Memory B cell (primary cell): ENCODE measurements at regions not wholly inside any gene's neighbourhood (a gene's known extent, or its start where the extent isn't known, plus 50 kb on each side); places are given as distances from the start of the nearest gene placed in this dataset.

Experiments used
- ATAC-seq: fragments of 150-1000 bp; cut with Tn5 transposase; 2 replicates; pipeline ENCODE4 v1.10.0; 2021; ENCODE audit warnings: low read depth, mild to moderate bottlenecking, moderate library complexity
- DNase-seq, 2 donors: peaks; one replicate each; pipeline ENCODE4 v3.0.0; 2022; ENCODE audit warnings: low spot score in 2 of 2
- H3K27ac Mint-ChIP-seq: one replicate; pipeline ENCODE4 v1.8.0; 2022; ENCODE audit warnings: mild to moderate bottlenecking, moderate library complexity, mixed read lengths
- H3K27me3 Mint-ChIP-seq: one replicate; pipeline ENCODE4 v1.8.0; 2022; ENCODE audit warnings: mixed read lengths
- H3K36me3 Mint-ChIP-seq: one replicate; pipeline ENCODE4 v1.8.0; 2022; ENCODE audit warnings: mild to moderate bottlenecking, mixed read lengths
- H3K4me1 Mint-ChIP-seq: one replicate; pipeline ENCODE4 v1.8.0; 2022; ENCODE audit warnings: mixed read lengths
- H3K4me3 Mint-ChIP-seq: one replicate; pipeline ENCODE4 v1.8.0; 2022; ENCODE audit warnings: mild to moderate bottlenecking, moderate library complexity, mixed read lengths
- H3K9me3 Mint-ChIP-seq: one replicate; pipeline ENCODE4 v1.8.0; 2022; ENCODE audit warnings: mixed read lengths

GRCh38 chr2:237244178-237244577 is 158.5 kb downstream of the COPS8 start:
- Mint-ChIP-seq H3K27me3 (peaks cover 2% of the 10 kb centered on the region), H3K9me3 (peaks cover 8% of the 10 kb centered on the region), H3K27ac (no peak overlapping the region), H3K36me3 (no peaks in the 10 kb centered on the region), H3K4me3 (no peak overlapping the region), H3K4me1 (no peaks in the 10 kb centered on the region)
- DNase-seq (no peak), ATAC-seq (no peak)

GRCh38 chr2:237244976-237245646 is 159.4 kb downstream of the COPS8 start:
- no peak for ATAC-seq
- no peak overlapping the region for H3K27ac Mint-ChIP-seq
- peaks cover 2% of the 10 kb centered on the region for H3K27me3 Mint-ChIP-seq
- H3K9me3 Mint-ChIP-seq: peaks cover 8% of the 10 kb centered on the region
- DNase-seq: no peak
- H3K36me3 Mint-ChIP-seq: no peaks in the 10 kb centered on the region
- no peaks in the 10 kb centered on the region for H3K4me1 Mint-ChIP-seq
- H3K4me3 Mint-ChIP-seq: no peak overlapping the region

GRCh38 chr2:237250599-237250998 is 163.4 kb downstream of the COL6A3 start:
- no peaks in the 10 kb centered on the region for H3K36me3 Mint-ChIP-seq
- H3K4me3 Mint-ChIP-seq: no peak overlapping the region
- H3K27me3 Mint-ChIP-seq: peaks cover 4% of the 10 kb centered on the region
- ATAC-seq (no peak), DNase-seq (no peak)
- H3K9me3 Mint-ChIP-seq: peaks cover 2% of the 10 kb centered on the region
- no peak overlapping the region for H3K27ac Mint-ChIP-seq
- H3K4me1 Mint-ChIP-seq: no peaks in the 10 kb centered on the region

GRCh38 chr2:237251986-237252385 is 162.0 kb downstream of the COL6A3 start:
- Mint-ChIP-seq H3K27me3 (peaks cover 6% of the 10 kb centered on the region), H3K4me3 (no peak overlapping the region), H3K27ac (no peak overlapping the region), H3K9me3 (peaks cover 2% of the 10 kb centered on the region), H3K4me1 (no peaks in the 10 kb centered on the region), H3K36me3 (no peaks in the 10 kb centered on the region)
- no peak for DNase-seq
- no peak for ATAC-seq

GRCh38 chr2:237253046-237253702 is 160.8 kb downstream of the COL6A3 start:
- no peaks in the 10 kb centered on the region for H3K4me1 Mint-ChIP-seq
- H3K27me3 Mint-ChIP-seq: peaks cover 7% of the 10 kb centered on the region
- peaks cover 2% of the 10 kb centered on the region for H3K9me3 Mint-ChIP-seq
- ATAC-seq (no peak), DNase-seq (no peak)
- no peaks in the 10 kb centered on the region for H3K36me3 Mint-ChIP-seq
- no peak overlapping the region for H3K27ac Mint-ChIP-seq
- H3K4me3 Mint-ChIP-seq: no peak overlapping the region

GRCh38 chr2:237254369-237254861 is 159.5 kb downstream of the COL6A3 start:
- no peaks in the 10 kb centered on the region for H3K4me1 Mint-ChIP-seq
- H3K4me3 Mint-ChIP-seq: no peak overlapping the region
- H3K9me3 Mint-ChIP-seq: peaks cover 2% of the 10 kb centered on the region
- ATAC-seq (no peak), DNase-seq (no peak)
- H3K27ac Mint-ChIP-seq: no peak overlapping the region
- no peaks in the 10 kb centered on the region for H3K36me3 Mint-ChIP-seq
- H3K27me3 Mint-ChIP-seq: peaks cover 10% of the 10 kb centered on the region

- H3K9me3 Mint-ChIP-seq: peaks cover 2% of the 10 kb centered on the region
- no peaks in the 10 kb centered on the region for H3K36me3 Mint-ChIP-seq
- H3K4me3 Mint-ChIP-seq: no peak overlapping the region
- ATAC-seq (no peak), DNase-seq (no peak)
- H3K27ac Mint-ChIP-seq: no peak overlapping the region
- H3K27me3 Mint-ChIP-seq: peaks cover 10% of the 10 kb centered on the region
- no peaks in the 10 kb centered on the region for H3K4me1 Mint-ChIP-seq
Measured at GRCh38 chr2:237254911-237255578, 158.9 kb downstream of the COL6A3 start.

- DNase-seq (no peak), ATAC-seq (no peak)
- Mint-ChIP-seq H3K27ac (no peak overlapping the region), H3K36me3 (no peaks in the 10 kb centered on the region), H3K4me3 (no peak overlapping the region), H3K9me3 (peaks cover 5% of the 10 kb centered on the region), H3K4me1 (no peaks in the 10 kb centered on the region), H3K27me3 (peaks cover 9% of the 10 kb centered on the region)
Measured at GRCh38 chr2:237256887-237257286, 157.1 kb downstream of the COL6A3 start.

- peaks cover 5% of the 10 kb centered on the region for H3K9me3 Mint-ChIP-seq
- H3K4me3 Mint-ChIP-seq: no peak overlapping the region
- H3K27ac Mint-ChIP-seq: no peak overlapping the region
- peaks cover 9% of the 10 kb centered on the region for H3K27me3 Mint-ChIP-seq
- no peaks in the 10 kb centered on the region for H3K36me3 Mint-ChIP-seq
- ATAC-seq (no peak), DNase-seq (no peak)
- no peaks in the 10 kb centered on the region for H3K4me1 Mint-ChIP-seq
Measured at GRCh38 chr2:237257471-237257951, 156.5 kb downstream of the COL6A3 start.

- Mint-ChIP-seq H3K9me3 (peaks cover 5% of the 10 kb centered on the region), H3K4me1 (no peaks in the 10 kb centered on the region), H3K27ac (no peak overlapping the region), H3K27me3 (peaks cover 9% of the 10 kb centered on the region), H3K36me3 (no peaks in the 10 kb centered on the region), H3K4me3 (no peak overlapping the region)
- no peak for ATAC-seq
- no peak for DNase-seq
Measured at GRCh38 chr2:237258116-237258515, 155.8 kb downstream of the COL6A3 start.

GRCh38 chr2:237258615-237259014 is 155.3 kb downstream of the COL6A3 start:
- Mint-ChIP-seq H3K27ac (no peak overlapping the region), H3K36me3 (no peaks in the 10 kb centered on the region), H3K27me3 (peaks cover 9% of the 10 kb centered on the region), H3K4me1 (no peaks in the 10 kb centered on the region), H3K4me3 (no peak overlapping the region), H3K9me3 (peaks cover 5% of the 10 kb centered on the region)
- no peak for DNase-seq
- ATAC-seq: no peak

- peaks cover 5% of the 10 kb centered on the region for H3K9me3 Mint-ChIP-seq
- ATAC-seq (no peak), DNase-seq (no peak)
- no peaks in the 10 kb centered on the region for H3K36me3 Mint-ChIP-seq
- no peak overlapping the region for H3K4me3 Mint-ChIP-seq
- no peaks in the 10 kb centered on the region for H3K4me1 Mint-ChIP-seq
- H3K27me3 Mint-ChIP-seq: peaks cover 9% of the 10 kb centered on the region
- no peak overlapping the region for H3K27ac Mint-ChIP-seq
Measured at GRCh38 chr2:237259201-237259600, 154.8 kb downstream of the COL6A3 start.

GRCh38 chr2:237260039-237260620 is 153.8 kb downstream of the COL6A3 start:
- ATAC-seq (no peak), DNase-seq (no peak)
- peaks cover 5% of the 10 kb centered on the region for H3K9me3 Mint-ChIP-seq
- H3K4me1 Mint-ChIP-seq: no peaks in the 10 kb centered on the region
- no peak overlapping the region for H3K27ac Mint-ChIP-seq
- no peaks in the 10 kb centered on the region for H3K36me3 Mint-ChIP-seq
- H3K4me3 Mint-ChIP-seq: no peak overlapping the region
- H3K27me3 Mint-ChIP-seq: peaks cover 12% of the 10 kb centered on the region

- H3K27me3 Mint-ChIP-seq: peaks cover 11% of the 10 kb centered on the region
Measured at GRCh38 chr2:237260686-237261085, 153.3 kb downstream of the COL6A3 start.

More at GRCh38 chr2:237260686-237261085, 153.3 kb downstream of the COL6A3 start:
- no peak overlapping the region for H3K4me3 Mint-ChIP-seq
- H3K9me3 Mint-ChIP-seq: peaks cover 5% of the 10 kb centered on the region
- no peak for DNase-seq
- no peaks in the 10 kb centered on the region for H3K4me1 Mint-ChIP-seq
- H3K27ac Mint-ChIP-seq: no peak overlapping the region
- no peak for ATAC-seq
- H3K36me3 Mint-ChIP-seq: no peaks in the 10 kb centered on the region
